Neural cell (in vitro differentiated cells): ENCODE measurements at regions not wholly inside any gene's neighbourhood (a gene's known extent, or its start where the extent isn't known, plus 50 kb on each side); places are given as distances from the start of the nearest gene placed in this dataset.

Experiments used
- H2AFZ ChIP-seq: fragments of 200-600, 300-800 bp; sonication (generic), shearing (Covaris generic); 2 replicates; pipeline ENCODE4 v1.6.0; 2014; ENCODE audit warnings: low read depth, mild to moderate bottlenecking, antibody characterized with exemption, low read length, moderate library complexity
- H3F3A ChIP-seq: fragments of 200-600 bp; shearing (Covaris generic); 2 replicates; pipeline ENCODE4 v1.6.1; 2016; ENCODE audit warnings: mild to moderate bottlenecking, moderate library complexity, mixed read lengths, antibody characterized with exemption, low read length; ENCODE audit not compliant: insufficient read depth, poor library complexity, severe bottlenecking
- H3K27ac ChIP-seq: fragments of 200-600, 300-800 bp; sonication (generic), shearing (Covaris generic); 2 replicates; pipeline ENCODE4 v1.5.1; 2014; ENCODE audit warnings: mild to moderate bottlenecking, low read length, moderate library complexity
- H3K27me3 ChIP-seq: fragments of 300-800, 200-600 bp; sonication (generic), shearing (Covaris generic); 2 replicates; pipeline ENCODE4 v1.6.0; 2014; ENCODE audit warnings: mild to moderate bottlenecking, low read depth, low read length, moderate library complexity; ENCODE audit not compliant: insufficient read depth
- H3K36me3 ChIP-seq: fragments of 300-800, 200-600 bp; sonication (generic), shearing (Covaris generic); 2 replicates; pipeline ENCODE4 v1.5.1; 2014; ENCODE audit warnings: mild to moderate bottlenecking, antibody characterized with exemption, low read length, moderate library complexity; ENCODE audit not compliant: insufficient read depth
- H3K4me2 ChIP-seq: fragments of 300-800, 200-600 bp; sonication (generic), shearing (Covaris generic); 2 replicates; pipeline ENCODE4 v1.6.0; 2014; ENCODE audit warnings: mild to moderate bottlenecking, low read length
- H3K4me3 ChIP-seq: fragments of 300-800, 200-600 bp; sonication (generic), shearing (Covaris generic); 2 replicates; pipeline ENCODE4 v1.5.1; 2014; ENCODE audit warnings: mild to moderate bottlenecking, low read length, moderate library complexity
- H3K79me2 ChIP-seq: fragments of 200-600 bp; shearing (Covaris generic); replicated peaks from 2 replicates; pipeline ENCODE4 v1.6.0; 2014; ENCODE audit warnings: mild to moderate bottlenecking, low read length, moderate library complexity; ENCODE audit not compliant: insufficient read depth
- H3K9ac ChIP-seq: fragments of 300-800, 200-600 bp; sonication (generic), shearing (Covaris generic); 2 replicates; pipeline ENCODE4 v1.6.1; 2016; ENCODE audit warnings: mild to moderate bottlenecking, low read length, mixed read lengths
- H3K9me2 ChIP-seq: fragments of 200-600 bp; shearing (Covaris generic); 2 replicates; pipeline ENCODE4 v1.6.1; 2016; ENCODE audit warnings: mild to moderate bottlenecking, low read length, mixed read lengths; ENCODE audit not compliant: insufficient read depth
- H3K9me3 ChIP-seq: fragments of 200-600, 300-800 bp; sonication (generic), shearing (Covaris generic); 2 replicates; pipeline ENCODE4 v1.6.1; 2016; ENCODE audit warnings: mild to moderate bottlenecking, mixed run types, low read length, moderate library complexity, mixed read lengths
- H4K20me1 ChIP-seq: fragments of 200-600 bp; shearing (Covaris generic); 2 replicates; pipeline ENCODE4 v1.6.1; 2016; ENCODE audit warnings: mild to moderate bottlenecking, mixed run types; ENCODE audit not compliant: insufficient read depth
- EP300 ChIP-seq: fragments of 450-650 bp; conservative IDR thresholded peaks from 2 replicates; pipeline ENCODE4 v1.6.1; 2014; ENCODE audit warnings: antibody characterized with exemption, mild to moderate bottlenecking, moderate library complexity; ENCODE audit not compliant: poor library complexity, severe bottlenecking
- EZH2 ChIP-seq: fragments of 200-600, 300-800 bp; shearing (Covaris generic), sonication (generic); IDR thresholded peaks from 2 replicates; pipeline ENCODE4 v1.6.1; 2014; ENCODE audit warnings: antibody characterized with exemption, low read length, borderline replicate concordance, mild to moderate bottlenecking; ENCODE audit not compliant: insufficient read depth, poor library complexity, severe bottlenecking
- MXI1 ChIP-seq: fragments of 450-650 bp; conservative IDR thresholded peaks from 2 replicates; pipeline ENCODE4 v1.6.1; 2014; ENCODE audit warnings: antibody characterized with exemption, mild to moderate bottlenecking; ENCODE audit not compliant: poor library complexity, severe bottlenecking
- POLR2AphosphoS5 ChIP-seq: IDR thresholded peaks from 2 replicates; pipeline ENCODE4 v1.6.1; 2012
- RAD21 ChIP-seq: fragments of 450-650 bp; conservative IDR thresholded peaks from 2 replicates; pipeline ENCODE4 v1.6.1; 2014; ENCODE audit warnings: antibody characterized with exemption, mild to moderate bottlenecking, moderate library complexity
- SMC3 ChIP-seq: fragments of 450-650 bp; conservative IDR thresholded peaks from 2 replicates; pipeline ENCODE4 v1.6.1; 2014; ENCODE audit warnings: antibody characterized with exemption, mild to moderate bottlenecking, moderate library complexity; ENCODE audit not compliant: poor library complexity
- TAF1 ChIP-seq: IDR thresholded peaks from 2 replicates; pipeline ENCODE4 v1.6.1; 2012; ENCODE audit warnings: low read depth
- TF ChIP-seq, protein P1 (sequence below): fragments of 450-650 bp; IDR thresholded peaks from 2 replicates; pipeline ENCODE4 v1.5.1; 2014; ENCODE audit warnings: antibody characterized with exemption, mild to moderate bottlenecking, moderate library complexity; ENCODE audit not compliant: poor library complexity, severe bottlenecking
- TF ChIP-seq, protein P2 (sequence below): IDR thresholded peaks from 2 replicates; pipeline ENCODE4 v1.6.1; 2012; ENCODE audit warnings: borderline replicate concordance

DNA sequence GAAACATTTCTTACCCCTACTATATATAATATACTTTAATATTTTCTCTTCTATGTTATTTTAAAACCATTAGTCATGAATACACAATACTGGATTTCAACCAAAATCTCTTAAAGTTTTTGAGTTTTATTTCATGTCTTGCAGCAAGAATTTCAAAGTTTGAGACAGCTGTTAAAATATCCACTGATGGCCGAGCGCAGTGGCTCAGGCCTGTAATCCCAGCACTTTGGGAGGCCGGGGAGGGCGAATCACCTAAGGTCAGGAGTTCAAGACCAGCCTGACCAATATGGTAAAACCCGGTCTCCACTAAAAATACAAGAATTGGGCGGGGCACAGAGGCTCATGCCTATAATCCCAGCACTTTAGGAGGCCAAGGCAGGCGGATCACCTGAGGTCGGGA lies 59.7 kb upstream of the DAPK1 start:
- Histone ChIP-seq H4K20me1 (no peaks in the 10 kb centered on the region), H3K9me3 (no peaks in the 10 kb centered on the region), H3K79me2 (no peaks in the 10 kb centered on the region), H3K9me2 (no peaks in the 10 kb centered on the region), H3K4me2 (no peak overlapping the region), H2AFZ (no peak overlapping the region), H3K27me3 (no peaks in the 10 kb centered on the region), H3K4me3 (no peak overlapping the region), H3K27ac (no peak overlapping the region), H3K36me3 (no peaks in the 10 kb centered on the region), H3K9ac (no peak overlapping the region), H3F3A (no peaks in the 10 kb centered on the region)
- TF ChIP-seq MXI1 (no peak), TAF1 (no peak)

GRCh38 chr9:87441251-87441650 lies 56.4 kb upstream of the DAPK1 start:
- H2AFZ ChIP-seq: no peak overlapping the region
- H3K4me2 ChIP-seq: no peak overlapping the region
- no peaks in the 10 kb centered on the region for H3F3A ChIP-seq
- H3K79me2 ChIP-seq: no peaks in the 10 kb centered on the region
- no peaks in the 10 kb centered on the region for H3K36me3 ChIP-seq
- H3K27me3 ChIP-seq: no peaks in the 10 kb centered on the region
- H3K27ac ChIP-seq: no peak overlapping the region
- H3K9me3 ChIP-seq: no peaks in the 10 kb centered on the region
- H4K20me1 ChIP-seq: no peaks in the 10 kb centered on the region
- H3K4me3 ChIP-seq: no peak overlapping the region
- no peaks in the 10 kb centered on the region for H3K9me2 ChIP-seq
- no peak overlapping the region for H3K9ac ChIP-seq
- no peak for TF ChIP-seq EP300
- TF ChIP-seq RAD21: no peak
- TF ChIP-seq, protein P1, sequence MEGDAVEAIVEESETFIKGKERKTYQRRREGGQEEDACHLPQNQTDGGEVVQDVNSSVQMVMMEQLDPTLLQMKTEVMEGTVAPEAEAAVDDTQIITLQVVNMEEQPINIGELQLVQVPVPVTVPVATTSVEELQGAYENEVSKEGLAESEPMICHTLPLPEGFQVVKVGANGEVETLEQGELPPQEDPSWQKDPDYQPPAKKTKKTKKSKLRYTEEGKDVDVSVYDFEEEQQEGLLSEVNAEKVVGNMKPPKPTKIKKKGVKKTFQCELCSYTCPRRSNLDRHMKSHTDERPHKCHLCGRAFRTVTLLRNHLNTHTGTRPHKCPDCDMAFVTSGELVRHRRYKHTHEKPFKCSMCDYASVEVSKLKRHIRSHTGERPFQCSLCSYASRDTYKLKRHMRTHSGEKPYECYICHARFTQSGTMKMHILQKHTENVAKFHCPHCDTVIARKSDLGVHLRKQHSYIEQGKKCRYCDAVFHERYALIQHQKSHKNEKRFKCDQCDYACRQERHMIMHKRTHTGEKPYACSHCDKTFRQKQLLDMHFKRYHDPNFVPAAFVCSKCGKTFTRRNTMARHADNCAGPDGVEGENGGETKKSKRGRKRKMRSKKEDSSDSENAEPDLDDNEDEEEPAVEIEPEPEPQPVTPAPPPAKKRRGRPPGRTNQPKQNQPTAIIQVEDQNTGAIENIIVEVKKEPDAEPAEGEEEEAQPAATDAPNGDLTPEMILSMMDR: no peak
- TF ChIP-seq EZH2: no peak
- TF ChIP-seq SMC3: no peak
- no peak for TF ChIP-seq POLR2AphosphoS5
- TF ChIP-seq, protein P2, sequence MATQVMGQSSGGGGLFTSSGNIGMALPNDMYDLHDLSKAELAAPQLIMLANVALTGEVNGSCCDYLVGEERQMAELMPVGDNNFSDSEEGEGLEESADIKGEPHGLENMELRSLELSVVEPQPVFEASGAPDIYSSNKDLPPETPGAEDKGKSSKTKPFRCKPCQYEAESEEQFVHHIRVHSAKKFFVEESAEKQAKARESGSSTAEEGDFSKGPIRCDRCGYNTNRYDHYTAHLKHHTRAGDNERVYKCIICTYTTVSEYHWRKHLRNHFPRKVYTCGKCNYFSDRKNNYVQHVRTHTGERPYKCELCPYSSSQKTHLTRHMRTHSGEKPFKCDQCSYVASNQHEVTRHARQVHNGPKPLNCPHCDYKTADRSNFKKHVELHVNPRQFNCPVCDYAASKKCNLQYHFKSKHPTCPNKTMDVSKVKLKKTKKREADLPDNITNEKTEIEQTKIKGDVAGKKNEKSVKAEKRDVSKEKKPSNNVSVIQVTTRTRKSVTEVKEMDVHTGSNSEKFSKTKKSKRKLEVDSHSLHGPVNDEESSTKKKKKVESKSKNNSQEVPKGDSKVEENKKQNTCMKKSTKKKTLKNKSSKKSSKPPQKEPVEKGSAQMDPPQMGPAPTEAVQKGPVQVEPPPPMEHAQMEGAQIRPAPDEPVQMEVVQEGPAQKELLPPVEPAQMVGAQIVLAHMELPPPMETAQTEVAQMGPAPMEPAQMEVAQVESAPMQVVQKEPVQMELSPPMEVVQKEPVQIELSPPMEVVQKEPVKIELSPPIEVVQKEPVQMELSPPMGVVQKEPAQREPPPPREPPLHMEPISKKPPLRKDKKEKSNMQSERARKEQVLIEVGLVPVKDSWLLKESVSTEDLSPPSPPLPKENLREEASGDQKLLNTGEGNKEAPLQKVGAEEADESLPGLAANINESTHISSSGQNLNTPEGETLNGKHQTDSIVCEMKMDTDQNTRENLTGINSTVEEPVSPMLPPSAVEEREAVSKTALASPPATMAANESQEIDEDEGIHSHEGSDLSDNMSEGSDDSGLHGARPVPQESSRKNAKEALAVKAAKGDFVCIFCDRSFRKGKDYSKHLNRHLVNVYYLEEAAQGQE: no peak
- no peak for TF ChIP-seq MXI1
- no peak for TF ChIP-seq TAF1

DNA sequence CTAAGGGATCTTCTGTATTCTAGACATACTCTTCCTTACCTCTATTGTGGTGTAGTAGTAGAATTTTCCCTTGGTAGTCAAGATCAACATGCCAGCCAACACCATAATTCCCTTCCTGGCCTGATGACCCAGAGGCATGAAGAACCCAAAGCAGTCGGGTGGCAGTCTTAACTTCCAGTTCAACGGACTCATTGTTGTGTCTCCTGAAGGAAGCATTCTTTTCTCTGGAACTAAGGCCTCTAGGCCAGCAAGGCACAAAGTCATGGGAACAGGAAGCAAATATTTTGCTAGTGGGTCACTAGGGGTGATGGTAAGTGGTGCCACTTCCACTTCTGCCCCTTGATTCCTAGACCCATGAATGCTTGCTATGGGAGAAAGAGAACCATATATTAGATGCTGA lies 55.2 kb upstream of the DAPK1 start:
- Histone ChIP-seq H3K36me3 (no peaks in the 10 kb centered on the region), H2AFZ (no peak overlapping the region), H4K20me1 (no peaks in the 10 kb centered on the region), H3K9ac (no peak overlapping the region), H3K9me2 (no peaks in the 10 kb centered on the region), H3K27me3 (no peaks in the 10 kb centered on the region), H3K4me2 (no peak overlapping the region), H3K27ac (no peak overlapping the region), H3K9me3 (no peaks in the 10 kb centered on the region), H3F3A (no peaks in the 10 kb centered on the region), H3K79me2 (no peaks in the 10 kb centered on the region), H3K4me3 (no peak overlapping the region)
- TF ChIP-seq RAD21 (no peak), POLR2AphosphoS5 (no peak), TAF1 (no peak), EP300 (no peak), SMC3 (no peak), EZH2 (no peak), MXI1 (no peak)
- TF ChIP-seq, protein P1: no peak
- TF ChIP-seq, protein P2: no peak
